22Rv1 (cell line): ENCODE measurements at regions not wholly inside any gene's neighbourhood (a gene's known extent, or its start where the extent isn't known, plus 50 kb on each side); places are given as distances from the start of the nearest gene placed in this dataset.

Experiments used
- H3K27ac ChIP-seq: fragments of 450-650 bp; 2 replicates; pipeline ENCODE4 v1.5.1; 2017
- CTCF ChIP-seq: fragments of 450-650 bp; IDR thresholded peaks from 2 replicates; pipeline ENCODE4 v1.5.1; 2017; ENCODE audit warnings: mild to moderate bottlenecking
- ZFX ChIP-seq: fragments of 450-650 bp; IDR thresholded peaks from 2 replicates; pipeline ENCODE4 v1.6.1; 2017; ENCODE audit warnings: antibody characterized with exemption, borderline replicate concordance

GRCh38 chr5:9850456-9850855, 220.3 kb upstream of the TAS2R1 start:
- no peak overlapping the region for H3K27ac ChIP-seq
- TF ChIP-seq ZFX (no peak), CTCF (no peak)

- no peak overlapping the region for H3K27ac ChIP-seq
- TF ChIP-seq ZFX = no peak
- no peak for TF ChIP-seq CTCF
Observed at GRCh38 chr5:9847631-9848030, 217.5 kb upstream of the TAS2R1 start.

- H3K27ac ChIP-seq = no peak overlapping the region
- TF ChIP-seq CTCF = no peak
- TF ChIP-seq ZFX = no peak
Observed at GRCh38 chr5:9845185-9845584, 215.0 kb upstream of the TAS2R1 start.

- no peak for TF ChIP-seq ZFX
- no peak overlapping the region for H3K27ac ChIP-seq
Observed at GRCh38 chr5:9841516-9842170, 211.5 kb upstream of the TAS2R1 start.

- no peak for TF ChIP-seq ZFX
- TF ChIP-seq CTCF = no peak
- H3K27ac ChIP-seq = no peak overlapping the region
Observed at GRCh38 chr5:9838916-9839315, 208.8 kb upstream of the TAS2R1 start.

- TF ChIP-seq CTCF (no peak), ZFX (no peak)
- H3K27ac ChIP-seq = no peak overlapping the region
Observed at GRCh38 chr5:9834871-9835770, 205.0 kb upstream of the TAS2R1 start.

GRCh38 chr5:9833871-9834270, 203.7 kb upstream of the TAS2R1 start:
- no peak for TF ChIP-seq CTCF
- no peak for TF ChIP-seq ZFX
- no peak overlapping the region for H3K27ac ChIP-seq
